ENCODE measurements at regions not wholly inside any gene's neighbourhood (a gene's known extent, or its start where the extent isn't known, plus 50 kb on each side); places are given as distances from the start of the nearest gene placed in this dataset.

GRCh38 chr10:8510471-8510870, 456.0 kb downstream of the GATA3 start:
- no peak overlapping the region for H3K27ac ChIP-seq (ENCODE audit: low read length)
- no peaks in the 10 kb centered on the region for H3K4me1 Mint-ChIP-seq
- ATAC-seq (no peak), DNase-seq (no peak)
- H3K4me3 ChIP-seq (ENCODE audit: low read length): no peak overlapping the region
- 71% methylated on average over 1 of the region's 1 CpG for WGBS (ENCODE audit: insufficient coverage)
- H3K36me3 ChIP-seq (ENCODE audit: control insufficient read depth, insufficient read depth, low read length): no peaks in the 10 kb centered on the region
- no peaks in the 10 kb centered on the region for H3K4me1 ChIP-seq (ENCODE audit: control insufficient read depth, insufficient read depth, low read length)
- peaks cover 4% of the 10 kb centered on the region for H3K27me3 ChIP-seq (ENCODE audit: control insufficient read depth, insufficient read depth, low read length)
- H3K27me3 Mint-ChIP-seq (ENCODE audit: low read depth in 2 of 2): peaks cover 19 to 58% of the 10 kb centered on the region in 2 donors
- no peaks in the 10 kb centered on the region for H3K36me3 Mint-ChIP-seq
- H3K9me3 ChIP-seq (ENCODE audit: control insufficient read depth, insufficient read depth, low read length): no peaks in the 10 kb centered on the region
- no peak overlapping the region for H3K4me3 Mint-ChIP-seq
- intact Hi-C loops (cut with micrococcal nuclease): no loop called here
- TF ChIP-seq, protein P1, sequence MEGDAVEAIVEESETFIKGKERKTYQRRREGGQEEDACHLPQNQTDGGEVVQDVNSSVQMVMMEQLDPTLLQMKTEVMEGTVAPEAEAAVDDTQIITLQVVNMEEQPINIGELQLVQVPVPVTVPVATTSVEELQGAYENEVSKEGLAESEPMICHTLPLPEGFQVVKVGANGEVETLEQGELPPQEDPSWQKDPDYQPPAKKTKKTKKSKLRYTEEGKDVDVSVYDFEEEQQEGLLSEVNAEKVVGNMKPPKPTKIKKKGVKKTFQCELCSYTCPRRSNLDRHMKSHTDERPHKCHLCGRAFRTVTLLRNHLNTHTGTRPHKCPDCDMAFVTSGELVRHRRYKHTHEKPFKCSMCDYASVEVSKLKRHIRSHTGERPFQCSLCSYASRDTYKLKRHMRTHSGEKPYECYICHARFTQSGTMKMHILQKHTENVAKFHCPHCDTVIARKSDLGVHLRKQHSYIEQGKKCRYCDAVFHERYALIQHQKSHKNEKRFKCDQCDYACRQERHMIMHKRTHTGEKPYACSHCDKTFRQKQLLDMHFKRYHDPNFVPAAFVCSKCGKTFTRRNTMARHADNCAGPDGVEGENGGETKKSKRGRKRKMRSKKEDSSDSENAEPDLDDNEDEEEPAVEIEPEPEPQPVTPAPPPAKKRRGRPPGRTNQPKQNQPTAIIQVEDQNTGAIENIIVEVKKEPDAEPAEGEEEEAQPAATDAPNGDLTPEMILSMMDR (IDR thresholded peaks at IDR 0.05): no peak
- no peak overlapping the region for H3K27ac Mint-ChIP-seq
- H3K9me3 Mint-ChIP-seq: no peaks in the 10 kb centered on the region

GRCh38 chr10:8511026-8511425, 456.5 kb downstream of the GATA3 start:
- H3K36me3 Mint-ChIP-seq: no peaks in the 10 kb centered on the region
- no peak for ATAC-seq
- TF ChIP-seq, protein P1 (IDR thresholded peaks at IDR 0.05): no peak
- peaks cover 4% of the 10 kb centered on the region for H3K27me3 ChIP-seq (ENCODE audit: control insufficient read depth, insufficient read depth, low read length)
- H3K36me3 ChIP-seq (ENCODE audit: control insufficient read depth, insufficient read depth, low read length): no peaks in the 10 kb centered on the region
- no peaks in the 10 kb centered on the region for H3K9me3 ChIP-seq (ENCODE audit: control insufficient read depth, insufficient read depth, low read length)
- no peaks in the 10 kb centered on the region for H3K4me1 ChIP-seq (ENCODE audit: control insufficient read depth, insufficient read depth, low read length)
- H3K4me1 Mint-ChIP-seq: no peaks in the 10 kb centered on the region
- no peak overlapping the region for H3K4me3 Mint-ChIP-seq
- intact Hi-C loops (cut with micrococcal nuclease): no loop called here
- peaks cover 19 to 58% of the 10 kb centered on the region in 2 donors for H3K27me3 Mint-ChIP-seq (ENCODE audit: low read depth in 2 of 2)
- 91% methylated on average over 4 of the region's 4 CpGs for WGBS (ENCODE audit: insufficient coverage)
- no peaks in the 10 kb centered on the region for H3K9me3 Mint-ChIP-seq
- no peak overlapping the region for H3K27ac ChIP-seq (ENCODE audit: low read length)
- H3K27ac Mint-ChIP-seq: no peak overlapping the region
- DNase-seq: no peak
- no peak overlapping the region for H3K4me3 ChIP-seq (ENCODE audit: low read length)

GRCh38 chr10:8513155-8514147, 459.0 kb downstream of the GATA3 start:
- no peaks in the 10 kb centered on the region for H3K36me3 Mint-ChIP-seq
- Histone ChIP-seq H3K36me3 (ENCODE audit: control insufficient read depth, insufficient read depth, low read length) (no peaks in the 10 kb centered on the region), H3K4me3 (ENCODE audit: low read length) (no peak overlapping the region), H3K9me3 (ENCODE audit: control insufficient read depth, insufficient read depth, low read length) (no peaks in the 10 kb centered on the region), H3K4me1 (ENCODE audit: control insufficient read depth, insufficient read depth, low read length) (no peaks in the 10 kb centered on the region), H3K27me3 (ENCODE audit: control insufficient read depth, insufficient read depth, low read length) (peaks cover 4% of the 10 kb centered on the region), H3K27ac (ENCODE audit: low read length) (no peak overlapping the region)
- intact Hi-C loops (cut with micrococcal nuclease): no loop called here
- no peaks in the 10 kb centered on the region for H3K9me3 Mint-ChIP-seq
- peaks cover 16 to 48% of the 10 kb centered on the region in 2 donors for H3K27me3 Mint-ChIP-seq (ENCODE audit: low read depth in 2 of 2)
- H3K27ac Mint-ChIP-seq: no peak overlapping the region
- H3K4me1 Mint-ChIP-seq: no peaks in the 10 kb centered on the region
- DNase-seq: no peak
- TF ChIP-seq, protein P1 (IDR thresholded peaks at IDR 0.05): no peak
- WGBS (ENCODE audit: insufficient coverage): 94% methylated on average over 40 of the region's 41 CpGs
- no peak for ATAC-seq
- no peak overlapping the region for H3K4me3 Mint-ChIP-seq
